Neural cell (in vitro differentiated cells): ENCODE measurements at regions not wholly inside any gene's neighbourhood (a gene's known extent, or its start where the extent isn't known, plus 50 kb on each side); places are given as distances from the start of the nearest gene placed in this dataset.

Experiments
- H2AFZ ChIP-seq: fragments of 200-600, 300-800 bp; sonication (generic), shearing (Covaris generic); 2 replicates; pipeline ENCODE4 v1.6.0; 2014; ENCODE audit warnings: low read depth, mild to moderate bottlenecking, antibody characterized with exemption, low read length, moderate library complexity
- H3F3A ChIP-seq: fragments of 200-600 bp; shearing (Covaris generic); 2 replicates; pipeline ENCODE4 v1.6.1; 2016; ENCODE audit warnings: mild to moderate bottlenecking, moderate library complexity, mixed read lengths, antibody characterized with exemption, low read length; ENCODE audit not compliant: insufficient read depth, poor library complexity, severe bottlenecking
- H3K27ac ChIP-seq: fragments of 200-600, 300-800 bp; sonication (generic), shearing (Covaris generic); 2 replicates; pipeline ENCODE4 v1.5.1; 2014; ENCODE audit warnings: mild to moderate bottlenecking, low read length, moderate library complexity
- H3K27me3 ChIP-seq: fragments of 300-800, 200-600 bp; sonication (generic), shearing (Covaris generic); 2 replicates; pipeline ENCODE4 v1.6.0; 2014; ENCODE audit warnings: mild to moderate bottlenecking, low read depth, low read length, moderate library complexity; ENCODE audit not compliant: insufficient read depth
- H3K36me3 ChIP-seq: fragments of 300-800, 200-600 bp; sonication (generic), shearing (Covaris generic); 2 replicates; pipeline ENCODE4 v1.5.1; 2014; ENCODE audit warnings: mild to moderate bottlenecking, antibody characterized with exemption, low read length, moderate library complexity; ENCODE audit not compliant: insufficient read depth
- H3K4me2 ChIP-seq: fragments of 300-800, 200-600 bp; sonication (generic), shearing (Covaris generic); 2 replicates; pipeline ENCODE4 v1.6.0; 2014; ENCODE audit warnings: mild to moderate bottlenecking, low read length
- H3K4me3 ChIP-seq: fragments of 300-800, 200-600 bp; sonication (generic), shearing (Covaris generic); 2 replicates; pipeline ENCODE4 v1.5.1; 2014; ENCODE audit warnings: mild to moderate bottlenecking, low read length, moderate library complexity
- H3K79me2 ChIP-seq: fragments of 200-600 bp; shearing (Covaris generic); replicated peaks from 2 replicates; pipeline ENCODE4 v1.6.0; 2014; ENCODE audit warnings: mild to moderate bottlenecking, low read length, moderate library complexity; ENCODE audit not compliant: insufficient read depth
- H3K9ac ChIP-seq: fragments of 300-800, 200-600 bp; sonication (generic), shearing (Covaris generic); 2 replicates; pipeline ENCODE4 v1.6.1; 2016; ENCODE audit warnings: mild to moderate bottlenecking, low read length, mixed read lengths
- H3K9me2 ChIP-seq: fragments of 200-600 bp; shearing (Covaris generic); 2 replicates; pipeline ENCODE4 v1.6.1; 2016; ENCODE audit warnings: mild to moderate bottlenecking, low read length, mixed read lengths; ENCODE audit not compliant: insufficient read depth
- H3K9me3 ChIP-seq: fragments of 200-600, 300-800 bp; sonication (generic), shearing (Covaris generic); 2 replicates; pipeline ENCODE4 v1.6.1; 2016; ENCODE audit warnings: mild to moderate bottlenecking, mixed run types, low read length, moderate library complexity, mixed read lengths
- H4K20me1 ChIP-seq: fragments of 200-600 bp; shearing (Covaris generic); 2 replicates; pipeline ENCODE4 v1.6.1; 2016; ENCODE audit warnings: mild to moderate bottlenecking, mixed run types; ENCODE audit not compliant: insufficient read depth
- EP300 ChIP-seq: fragments of 450-650 bp; conservative IDR thresholded peaks from 2 replicates; pipeline ENCODE4 v1.6.1; 2014; ENCODE audit warnings: antibody characterized with exemption, mild to moderate bottlenecking, moderate library complexity; ENCODE audit not compliant: poor library complexity, severe bottlenecking
- EZH2 ChIP-seq: fragments of 200-600, 300-800 bp; shearing (Covaris generic), sonication (generic); IDR thresholded peaks from 2 replicates; pipeline ENCODE4 v1.6.1; 2014; ENCODE audit warnings: antibody characterized with exemption, low read length, borderline replicate concordance, mild to moderate bottlenecking; ENCODE audit not compliant: insufficient read depth, poor library complexity, severe bottlenecking
- MXI1 ChIP-seq: fragments of 450-650 bp; conservative IDR thresholded peaks from 2 replicates; pipeline ENCODE4 v1.6.1; 2014; ENCODE audit warnings: antibody characterized with exemption, mild to moderate bottlenecking; ENCODE audit not compliant: poor library complexity, severe bottlenecking
- POLR2AphosphoS5 ChIP-seq: IDR thresholded peaks from 2 replicates; pipeline ENCODE4 v1.6.1; 2012
- RAD21 ChIP-seq: fragments of 450-650 bp; conservative IDR thresholded peaks from 2 replicates; pipeline ENCODE4 v1.6.1; 2014; ENCODE audit warnings: antibody characterized with exemption, mild to moderate bottlenecking, moderate library complexity
- SMC3 ChIP-seq: fragments of 450-650 bp; conservative IDR thresholded peaks from 2 replicates; pipeline ENCODE4 v1.6.1; 2014; ENCODE audit warnings: antibody characterized with exemption, mild to moderate bottlenecking, moderate library complexity; ENCODE audit not compliant: poor library complexity
- TAF1 ChIP-seq: IDR thresholded peaks from 2 replicates; pipeline ENCODE4 v1.6.1; 2012; ENCODE audit warnings: low read depth
- TF ChIP-seq, protein P1 (sequence below): fragments of 450-650 bp; IDR thresholded peaks from 2 replicates; pipeline ENCODE4 v1.5.1; 2014; ENCODE audit warnings: antibody characterized with exemption, mild to moderate bottlenecking, moderate library complexity; ENCODE audit not compliant: poor library complexity, severe bottlenecking
- TF ChIP-seq, protein P2 (sequence below): IDR thresholded peaks from 2 replicates; pipeline ENCODE4 v1.6.1; 2012; ENCODE audit warnings: borderline replicate concordance

DNA sequence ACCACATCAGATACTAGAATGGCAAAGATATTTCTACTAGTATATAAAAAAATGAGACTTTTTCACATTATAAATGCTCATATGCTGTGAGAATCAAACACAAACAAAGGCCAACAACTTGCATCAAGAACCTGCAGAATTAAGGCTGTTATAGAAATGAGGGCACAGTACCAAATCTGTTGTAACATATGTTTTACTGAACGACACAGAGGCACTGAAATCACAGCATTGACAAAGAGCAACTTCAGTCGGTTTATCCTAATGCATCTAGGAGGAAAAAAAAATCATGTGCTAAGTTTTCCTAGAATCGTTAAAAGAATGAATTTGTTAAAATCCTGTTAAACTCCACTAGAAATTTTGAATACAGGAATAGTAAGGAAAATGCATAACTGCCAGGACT, 617.4 kb upstream of the NETO1 start:
- H3K9ac ChIP-seq: no peak overlapping the region

DNA sequence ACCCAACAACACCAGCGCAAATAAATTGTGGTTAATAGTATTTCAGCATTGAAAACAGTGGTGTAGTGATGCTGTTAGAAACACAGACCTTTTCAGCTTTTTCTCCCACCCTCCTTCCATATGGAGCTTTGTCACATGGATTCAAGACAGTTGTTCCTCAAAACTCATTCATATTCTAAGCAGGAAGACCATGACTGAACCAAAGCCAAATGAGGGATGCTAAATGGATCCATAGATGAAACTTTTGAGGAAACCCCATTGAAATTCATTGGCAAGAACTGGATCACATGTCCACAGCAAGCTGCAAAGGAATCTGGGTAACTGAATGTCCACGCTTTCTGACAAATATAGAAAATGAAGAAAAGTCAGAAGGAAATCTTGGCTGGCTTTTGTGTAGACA, 615.1 kb upstream of the NETO1 start:
- Histone ChIP-seq H3K27ac (no peak overlapping the region), H3K27me3 (no peaks in the 10 kb centered on the region), H2AFZ (no peak overlapping the region), H3K9ac (no peak overlapping the region), H3K9me3 (no peaks in the 10 kb centered on the region), H3F3A (no peaks in the 10 kb centered on the region), H3K9me2 (no peaks in the 10 kb centered on the region), H3K4me3 (no peak overlapping the region), H3K36me3 (no peaks in the 10 kb centered on the region), H3K79me2 (no peaks in the 10 kb centered on the region), H3K4me2 (no peak overlapping the region), H4K20me1 (no peaks in the 10 kb centered on the region)
- TF ChIP-seq TAF1: no peak
- TF ChIP-seq EZH2: no peak
- TF ChIP-seq, protein P1, sequence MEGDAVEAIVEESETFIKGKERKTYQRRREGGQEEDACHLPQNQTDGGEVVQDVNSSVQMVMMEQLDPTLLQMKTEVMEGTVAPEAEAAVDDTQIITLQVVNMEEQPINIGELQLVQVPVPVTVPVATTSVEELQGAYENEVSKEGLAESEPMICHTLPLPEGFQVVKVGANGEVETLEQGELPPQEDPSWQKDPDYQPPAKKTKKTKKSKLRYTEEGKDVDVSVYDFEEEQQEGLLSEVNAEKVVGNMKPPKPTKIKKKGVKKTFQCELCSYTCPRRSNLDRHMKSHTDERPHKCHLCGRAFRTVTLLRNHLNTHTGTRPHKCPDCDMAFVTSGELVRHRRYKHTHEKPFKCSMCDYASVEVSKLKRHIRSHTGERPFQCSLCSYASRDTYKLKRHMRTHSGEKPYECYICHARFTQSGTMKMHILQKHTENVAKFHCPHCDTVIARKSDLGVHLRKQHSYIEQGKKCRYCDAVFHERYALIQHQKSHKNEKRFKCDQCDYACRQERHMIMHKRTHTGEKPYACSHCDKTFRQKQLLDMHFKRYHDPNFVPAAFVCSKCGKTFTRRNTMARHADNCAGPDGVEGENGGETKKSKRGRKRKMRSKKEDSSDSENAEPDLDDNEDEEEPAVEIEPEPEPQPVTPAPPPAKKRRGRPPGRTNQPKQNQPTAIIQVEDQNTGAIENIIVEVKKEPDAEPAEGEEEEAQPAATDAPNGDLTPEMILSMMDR: no peak
- no peak for TF ChIP-seq RAD21
- TF ChIP-seq, protein P2, sequence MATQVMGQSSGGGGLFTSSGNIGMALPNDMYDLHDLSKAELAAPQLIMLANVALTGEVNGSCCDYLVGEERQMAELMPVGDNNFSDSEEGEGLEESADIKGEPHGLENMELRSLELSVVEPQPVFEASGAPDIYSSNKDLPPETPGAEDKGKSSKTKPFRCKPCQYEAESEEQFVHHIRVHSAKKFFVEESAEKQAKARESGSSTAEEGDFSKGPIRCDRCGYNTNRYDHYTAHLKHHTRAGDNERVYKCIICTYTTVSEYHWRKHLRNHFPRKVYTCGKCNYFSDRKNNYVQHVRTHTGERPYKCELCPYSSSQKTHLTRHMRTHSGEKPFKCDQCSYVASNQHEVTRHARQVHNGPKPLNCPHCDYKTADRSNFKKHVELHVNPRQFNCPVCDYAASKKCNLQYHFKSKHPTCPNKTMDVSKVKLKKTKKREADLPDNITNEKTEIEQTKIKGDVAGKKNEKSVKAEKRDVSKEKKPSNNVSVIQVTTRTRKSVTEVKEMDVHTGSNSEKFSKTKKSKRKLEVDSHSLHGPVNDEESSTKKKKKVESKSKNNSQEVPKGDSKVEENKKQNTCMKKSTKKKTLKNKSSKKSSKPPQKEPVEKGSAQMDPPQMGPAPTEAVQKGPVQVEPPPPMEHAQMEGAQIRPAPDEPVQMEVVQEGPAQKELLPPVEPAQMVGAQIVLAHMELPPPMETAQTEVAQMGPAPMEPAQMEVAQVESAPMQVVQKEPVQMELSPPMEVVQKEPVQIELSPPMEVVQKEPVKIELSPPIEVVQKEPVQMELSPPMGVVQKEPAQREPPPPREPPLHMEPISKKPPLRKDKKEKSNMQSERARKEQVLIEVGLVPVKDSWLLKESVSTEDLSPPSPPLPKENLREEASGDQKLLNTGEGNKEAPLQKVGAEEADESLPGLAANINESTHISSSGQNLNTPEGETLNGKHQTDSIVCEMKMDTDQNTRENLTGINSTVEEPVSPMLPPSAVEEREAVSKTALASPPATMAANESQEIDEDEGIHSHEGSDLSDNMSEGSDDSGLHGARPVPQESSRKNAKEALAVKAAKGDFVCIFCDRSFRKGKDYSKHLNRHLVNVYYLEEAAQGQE: no peak

More for the DNA sequence above, 617.4 kb upstream of the NETO1 start:
- TF ChIP-seq, protein P1: no peak
- TF ChIP-seq RAD21 (no peak), POLR2AphosphoS5 (no peak), MXI1 (no peak), EP300 (no peak), EZH2 (no peak), TAF1 (no peak), SMC3 (no peak)
- TF ChIP-seq, protein P2: no peak
- Histone ChIP-seq H3K79me2 (no peaks in the 10 kb centered on the region), H2AFZ (no peak overlapping the region), H3K27ac (no peak overlapping the region), H3K27me3 (no peaks in the 10 kb centered on the region), H4K20me1 (no peaks in the 10 kb centered on the region), H3K4me2 (no peak overlapping the region), H3K36me3 (no peaks in the 10 kb centered on the region), H3K9me3 (no peaks in the 10 kb centered on the region), H3K4me3 (no peak overlapping the region), H3K9me2 (no peaks in the 10 kb centered on the region), H3F3A (no peaks in the 10 kb centered on the region)
